GM18873 (cell line): ENCODE measurements at regions not wholly inside any gene's neighbourhood (a gene's known extent, or its start where the extent isn't known, plus 50 kb on each side); places are given as distances from the start of the nearest gene placed in this dataset.
"Not testable (repeated sequence)": the region's sequence is repeated elsewhere in the genome, so short reads cannot be mapped to it uniquely, and the experiment has no call there.

Experiments used
- ATAC-seq: cut with Tn5 transposase; IDR thresholded peaks from one replicate; pipeline ENCODE4 v1.9.1; 2021; ENCODE audit warnings: mild to moderate bottlenecking, moderate library complexity, moderate number of reproducible peaks; ENCODE audit not compliant: unreplicated experiment, low FRiP score

GRCh38 chr6:17013701-17014100 lies 88.1 kb upstream of the STMND1 start:
- ATAC-seq: no peak

- ATAC-seq: no peak
These were observed 89.2 kb upstream of the STMND1 start for GRCh38 chr6:17012421-17013225.

- no peak for ATAC-seq
These were observed 89.9 kb upstream of the STMND1 start for GRCh38 chr6:17011985-17012384.

- no peak for ATAC-seq
These were observed 94.1 kb upstream of the STMND1 start for GRCh38 chr6:17007749-17008148.

GRCh38 chr6:17006543-17006942 lies 95.3 kb upstream of the STMND1 start:
- ATAC-seq: no peak

- ATAC-seq: no peak
These were observed 97.6 kb upstream of the STMND1 start for GRCh38 chr6:17004269-17004668.

- ATAC-seq: no peak
These were observed 99.7 kb upstream of the STMND1 start for GRCh38 chr6:17002123-17002522.

- ATAC-seq: no peak
These were observed 100.7 kb upstream of the STMND1 start for GRCh38 chr6:17001188-17001587.

GRCh38 chr6:16999491-17000436 lies 102.1 kb upstream of the STMND1 start:
- ATAC-seq: no peak

- ATAC-seq: no peak
These were observed 103.4 kb upstream of the STMND1 start for GRCh38 chr6:16998461-16998860.

GRCh38 chr6:16995511-16996250 lies 106.2 kb upstream of the STMND1 start:
- no peak for ATAC-seq

- ATAC-seq: no peak
These were observed 108.5 kb upstream of the STMND1 start for GRCh38 chr6:16993396-16993795.

- ATAC-seq: no peak
These were observed 109.7 kb upstream of the STMND1 start for GRCh38 chr6:16991981-16992629.

- not testable (repeated sequence) for ATAC-seq
These were observed 111.9 kb upstream of the STMND1 start for GRCh38 chr6:16989976-16990375.

- no peak for ATAC-seq
These were observed 112.5 kb upstream of the STMND1 start for GRCh38 chr6:16989382-16989781.

- no peak for ATAC-seq
These were observed 113.9 kb upstream of the STMND1 start for GRCh38 chr6:16987996-16988395.

GRCh38 chr6:16985513-16986284 lies 116.2 kb upstream of the STMND1 start:
- ATAC-seq: no peak

- no peak for ATAC-seq
These were observed 119.0 kb upstream of the STMND1 start for GRCh38 chr6:16982807-16983206.

GRCh38 chr6:16979677-16980370 lies 122.0 kb upstream of the STMND1 start:
- ATAC-seq: no peak
